SKM-1 treated with dmso at 0.1 percent for 144 hours (cell line): ENCODE measurements at regions not wholly inside any gene's neighbourhood (a gene's known extent, or its start where the extent isn't known, plus 50 kb on each side); places are given as distances from the start of the nearest gene placed in this dataset.
A peak's percentile ranks its signal among the peaks of the same experiment; 100 is the strongest.

Experiments
- DNase-seq: peaks from one replicate; lab custom pipeline; 2025; ENCODE audit not compliant: unreplicated experiment; lab: John Stamatoyannopoulos, UW

DNA sequence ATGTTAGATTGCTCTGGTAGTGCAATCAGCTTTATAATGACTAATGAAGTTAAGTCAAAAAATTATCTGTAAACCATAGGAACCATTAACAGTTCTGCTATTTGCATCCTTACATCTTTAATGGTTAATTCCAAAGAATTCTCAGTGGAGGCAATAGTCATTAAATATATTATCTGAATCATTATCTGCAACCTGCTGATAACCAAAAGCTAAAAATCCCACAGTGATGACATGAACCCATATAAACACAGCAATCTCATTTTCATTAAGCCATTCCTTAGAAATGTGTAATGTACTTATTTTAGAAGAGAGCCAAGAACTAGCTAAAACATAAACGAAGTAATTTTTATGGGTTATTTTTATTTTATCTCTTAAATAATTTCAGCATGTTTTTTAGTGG is 60.2 kb downstream of the MAGEB16 start:
- no peak for DNase-seq

DNA sequence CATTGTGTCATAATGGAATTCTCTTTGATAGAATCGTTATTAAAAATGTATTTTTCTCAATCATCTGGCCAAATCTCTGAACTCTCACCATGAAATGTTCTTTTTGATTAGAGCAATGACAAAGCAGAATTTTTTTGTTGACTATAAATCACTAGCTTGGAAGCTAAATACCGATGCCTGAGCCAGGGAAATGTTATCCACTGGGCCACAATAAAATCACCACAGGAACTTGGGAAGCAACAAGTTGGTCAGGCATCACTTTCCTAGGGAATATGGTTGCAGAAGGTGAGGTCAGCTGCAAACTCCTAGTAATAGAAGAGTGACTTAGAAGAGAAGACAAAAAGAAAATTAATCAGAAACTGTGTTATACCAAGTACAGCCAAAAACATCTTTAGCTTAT is 60.6 kb upstream of the CFAP47 start:
- DNase-seq: no peak

DNA sequence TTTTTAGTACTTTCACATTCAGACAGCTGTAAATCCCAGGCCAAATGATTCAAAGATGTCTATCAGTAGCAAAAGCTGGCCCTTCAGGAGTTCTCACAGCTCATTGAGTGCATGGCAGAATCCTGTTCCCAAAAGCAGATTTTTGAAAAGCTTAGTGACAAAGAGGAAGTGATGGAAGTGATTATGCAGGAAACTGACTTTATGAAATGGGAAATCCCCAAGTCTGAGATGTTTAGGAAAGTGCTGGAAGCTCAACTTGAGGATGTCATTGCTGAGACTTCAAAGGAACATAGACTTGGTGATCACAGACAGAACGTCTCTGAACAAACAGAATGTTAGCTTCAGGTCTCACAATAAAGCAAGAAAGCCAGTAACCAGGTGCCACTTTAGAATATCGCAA is 51.0 kb upstream of the CFAP47 start:
- DNase-seq: peak; percentile 6
